Spleen (tissue), 11 donors: ENCODE measurements at regions not wholly inside any gene's neighbourhood (a gene's known extent, or its start where the extent isn't known, plus 50 kb on each side); places are given as distances from the start of the nearest gene placed in this dataset.

Experiments
- DNase-seq: peaks from one replicate; pipeline ENCODE4 v3.0.0-alpha.2; 2020
- H3K27ac ChIP-seq, 8 donors: fragments of 200-600 bp; sonication (generic) in 7 of 8; 1 replicate in 4 of 8; 2 replicates in 4 of 8; pipeline versions ENCODE4 v1.5.0 to v1.8.0; 2016 to 2021; ENCODE audit warnings: inconsistent platforms in 4 of 8, mild to moderate bottlenecking in 4 of 8, moderate library complexity in 1 of 8
- H3K27me3 ChIP-seq, 7 donors: fragments of 200-600 bp; sonication (generic) in 6 of 7; replicated peaks in 1 of 7; 1 replicate in 4 of 7; 2 replicates in 3 of 7; pipeline versions ENCODE4 v1.5.0 to v1.8.0; 2016 to 2021; ENCODE audit warnings: inconsistent platforms in 3 of 7, mild to moderate bottlenecking in 1 of 7
- H3K36me3 ChIP-seq, 6 donors: fragments of 200-600 bp; sonication (generic) in 5 of 6; 1 replicate in 4 of 6; 2 replicates in 2 of 6; pipeline versions ENCODE4 v1.5.0 to v1.8.0; 2016 to 2021; ENCODE audit warnings: inconsistent platforms in 2 of 6
- H3K4me1 ChIP-seq, 6 donors: fragments of 200-600 bp; sonication (generic) in 5 of 6; 1 replicate in 3 of 6; 2 replicates in 3 of 6; pipeline versions ENCODE4 v1.5.0 to v1.8.0; 2016 to 2021; ENCODE audit warnings: inconsistent platforms in 3 of 6
- H3K4me3 ChIP-seq, 8 donors: fragments of 200-600 bp; sonication (generic) in 7 of 8; 1 replicate in 4 of 8; 2 replicates in 4 of 8; pipeline versions ENCODE4 v1.5.0 to v1.8.0; 2016 to 2021; ENCODE audit warnings: inconsistent platforms in 4 of 8, mild to moderate bottlenecking in 4 of 8, moderate library complexity in 2 of 8
- H3K9me3 ChIP-seq, 8 donors: fragments of 200-600 bp; sonication (generic) in 7 of 8; 1 replicate in 4 of 8; 2 replicates in 4 of 8; pipeline versions ENCODE4 v1.5.0 to v1.8.0; 2016 to 2021; ENCODE audit warnings: inconsistent platforms in 4 of 8
- POLR2A ChIP-seq, 3 donors: fragments of 450-650 bp; IDR thresholded peaks; one replicate each; pipeline ENCODE4 v1.5.1; 2017; ENCODE audit warnings: antibody characterized with exemption in 3 of 3, mild to moderate bottlenecking in 1 of 3
- POLR2AphosphoS5 ChIP-seq, 3 donors: sonication (generic); formaldehyde crosslinking; IDR thresholded peaks; one replicate each; pipeline ENCODE4 v1.5.1; 2017; ENCODE audit warnings: antibody characterized with exemption in 3 of 3
- WGBS, 5 donors: extraction: QIAGEN DNeasy Blood & Tissue Kit in 3 of 5; methylation state at CpG; one replicate each; pipeline versions ENCODE4 v1.1.5 to v1.1.7; 2013 to 2018; 5-methylcytosine and 5-hydroxymethylcytosine counted together
- intact Hi-C: fragments of 100-400 bp; cut with DNase I; formaldehyde crosslinking; loops from one replicate; pipeline ENCODE4 v1.15.0; 2023; ENCODE audit warnings: low total_unique reads
- TF ChIP-seq, protein P1 (sequence below), 11 experiments: fragments of 200-600 bp in 7 of 11; fragments of 450-650 bp in 4 of 11; sonication (generic) in 4 of 11; IDR thresholded peaks in 8 of 11; conservative IDR thresholded peaks in 3 of 11; 1 replicate in 7 of 11; 2 replicates in 4 of 11; pipeline versions ENCODE4 v1.4.0 to v1.8.0; 2016 to 2021; ENCODE audit warnings: antibody characterized with exemption in 11 of 11, inconsistent platforms in 4 of 11, mild to moderate bottlenecking in 1 of 11
- donor health status: healthy with polysubstance abuse.
- donor health status: DM: no; HTN: no; CAD: no; lungs with moderate emphysema.
- donor health status: DM: no; HTN: no; CAD: no.
- donor health status: Bipolar disorder and iron deficiency.
- donor health status: healthy.
- donor health status: DM: no; HTN: no; CAD: no.
- donor health status: DM: yes; HTN: yes; CAD: no.

DNA sequence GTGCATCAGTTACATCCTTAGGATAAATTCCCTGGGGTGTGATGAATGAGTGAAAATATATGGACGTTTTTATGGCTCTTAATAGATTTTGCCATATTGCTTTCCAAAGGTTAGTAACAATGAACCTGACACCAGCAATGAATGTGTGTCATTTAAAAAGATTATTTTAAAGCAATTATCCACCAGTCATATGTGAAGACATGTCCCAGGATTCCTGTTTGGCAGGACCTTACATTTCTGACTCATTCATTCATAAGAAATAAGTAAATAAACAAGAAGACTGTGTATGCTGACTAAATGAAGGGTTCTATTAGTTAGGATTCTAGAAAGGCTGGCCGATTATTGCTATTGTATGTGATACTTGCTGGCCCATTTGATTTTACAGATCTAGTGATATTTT, 201.5 kb downstream of the SOX2 start:
- no peak overlapping the region for H3K27ac ChIP-seq
- H3K4me1 ChIP-seq, result no peaks in the 10 kb centered on the region
- H3K9me3 ChIP-seq, result peaks cover 0 to 7% (median 0%) of the 10 kb centered on the region in 8 donors
- H3K27me3 ChIP-seq, result no peaks in the 10 kb centered on the region
- DNase-seq, result no peak
- WGBS, 5 donors, result 62 to 80% (median 71%) methylated on average over 2 of the region's 2 CpGs
- TF ChIP-seq POLR2A (IDR thresholded peaks at IDR 0.05), result no peak
- no peak for TF ChIP-seq POLR2AphosphoS5 (IDR thresholded peaks at IDR 0.05)
- TF ChIP-seq, protein P1, sequence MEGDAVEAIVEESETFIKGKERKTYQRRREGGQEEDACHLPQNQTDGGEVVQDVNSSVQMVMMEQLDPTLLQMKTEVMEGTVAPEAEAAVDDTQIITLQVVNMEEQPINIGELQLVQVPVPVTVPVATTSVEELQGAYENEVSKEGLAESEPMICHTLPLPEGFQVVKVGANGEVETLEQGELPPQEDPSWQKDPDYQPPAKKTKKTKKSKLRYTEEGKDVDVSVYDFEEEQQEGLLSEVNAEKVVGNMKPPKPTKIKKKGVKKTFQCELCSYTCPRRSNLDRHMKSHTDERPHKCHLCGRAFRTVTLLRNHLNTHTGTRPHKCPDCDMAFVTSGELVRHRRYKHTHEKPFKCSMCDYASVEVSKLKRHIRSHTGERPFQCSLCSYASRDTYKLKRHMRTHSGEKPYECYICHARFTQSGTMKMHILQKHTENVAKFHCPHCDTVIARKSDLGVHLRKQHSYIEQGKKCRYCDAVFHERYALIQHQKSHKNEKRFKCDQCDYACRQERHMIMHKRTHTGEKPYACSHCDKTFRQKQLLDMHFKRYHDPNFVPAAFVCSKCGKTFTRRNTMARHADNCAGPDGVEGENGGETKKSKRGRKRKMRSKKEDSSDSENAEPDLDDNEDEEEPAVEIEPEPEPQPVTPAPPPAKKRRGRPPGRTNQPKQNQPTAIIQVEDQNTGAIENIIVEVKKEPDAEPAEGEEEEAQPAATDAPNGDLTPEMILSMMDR (IDR thresholded peaks at IDR 0.05 in 8 of 11, conservative IDR thresholded peaks at IDR 0.05 in 3 of 11), result no peak
- H3K4me3 ChIP-seq, result no peak overlapping the region
- intact Hi-C loops, result no loop called here
- no peaks in the 10 kb centered on the region for H3K36me3 ChIP-seq

GRCh38 chr3:181915551-181915950, 203.8 kb downstream of the SOX2 start:
- 69 to 80% (median 76%) methylated on average over 6 of the region's 6 CpGs for WGBS, 5 donors
- H3K9me3 ChIP-seq, result peaks cover 0 to 7% (median 0%) of the 10 kb centered on the region in 8 donors
- no peaks in the 10 kb centered on the region for H3K36me3 ChIP-seq
- H3K27me3 ChIP-seq, result no peaks in the 10 kb centered on the region
- H3K4me3 ChIP-seq, result no peak overlapping the region
- TF ChIP-seq, protein P1 (IDR thresholded peaks at IDR 0.05 in 8 of 11, conservative IDR thresholded peaks at IDR 0.05 in 3 of 11), result no peak
- TF ChIP-seq POLR2AphosphoS5 (IDR thresholded peaks at IDR 0.05), result no peak
- no peak for TF ChIP-seq POLR2A (IDR thresholded peaks at IDR 0.05)
- intact Hi-C loops, result no loop called here
- no peak overlapping the region for H3K27ac ChIP-seq
- H3K4me1 ChIP-seq, result no peaks in the 10 kb centered on the region
- DNase-seq, result no peak

GRCh38 chr3:181916013-181916412, 204.3 kb downstream of the SOX2 start:
- Histone ChIP-seq H3K4me3 (no peak overlapping the region), H3K36me3 (no peaks in the 10 kb centered on the region), H3K27ac (no peak overlapping the region), H3K27me3 (no peaks in the 10 kb centered on the region), H3K9me3 (peaks cover 0 to 3% (median 0%) of the 10 kb centered on the region in 8 donors), H3K4me1 (no peaks in the 10 kb centered on the region)
- DNase-seq, result no peak
- TF ChIP-seq POLR2A (IDR thresholded peaks at IDR 0.05), result no peak
- TF ChIP-seq POLR2AphosphoS5 (IDR thresholded peaks at IDR 0.05), result no peak
- TF ChIP-seq, protein P1 (IDR thresholded peaks at IDR 0.05 in 8 of 11, conservative IDR thresholded peaks at IDR 0.05 in 3 of 11), result no peak
- intact Hi-C loops, result no loop called here
- 65 to 79% (median 72%) methylated on average over 3 of the region's 3 CpGs for WGBS, 5 donors

DNA sequence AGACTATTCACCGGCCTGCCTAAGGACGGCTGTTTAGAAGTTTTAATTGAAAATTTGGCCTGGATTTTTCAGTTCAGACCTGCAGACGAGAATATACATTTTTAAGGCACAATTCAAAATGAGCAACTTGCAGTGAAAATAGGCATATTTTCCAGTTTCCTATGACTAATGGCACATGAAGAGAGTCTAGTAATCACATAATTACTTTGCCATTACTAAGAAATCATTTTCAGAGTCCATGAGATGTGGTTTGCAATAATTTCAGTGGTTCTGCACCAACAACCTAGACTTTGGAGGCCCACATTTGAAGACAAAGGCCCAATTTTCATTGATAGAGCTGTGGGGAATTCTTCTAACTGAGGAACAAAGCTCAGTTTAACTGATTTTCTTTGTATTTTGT, 205.3 kb downstream of the SOX2 start:
- intact Hi-C loops, result no loop called here
- no peak overlapping the region for H3K27ac ChIP-seq
- no peak overlapping the region for H3K4me3 ChIP-seq
- no peaks in the 10 kb centered on the region for H3K27me3 ChIP-seq
- 80 to 90% (median 86%) methylated on average over 3 of the region's 3 CpGs for WGBS, 5 donors
- no peak for DNase-seq
- H3K36me3 ChIP-seq, result no peaks in the 10 kb centered on the region
- no peak for TF ChIP-seq POLR2AphosphoS5 (IDR thresholded peaks at IDR 0.05)
- TF ChIP-seq, protein P1 (IDR thresholded peaks at IDR 0.05 in 8 of 11, conservative IDR thresholded peaks at IDR 0.05 in 3 of 11), result no peak
- no peak for TF ChIP-seq POLR2A (IDR thresholded peaks at IDR 0.05)
- no peaks in the 10 kb centered on the region for H3K4me1 ChIP-seq
- H3K9me3 ChIP-seq, result no peaks in the 10 kb centered on the region
